ENCODE measurements at regions not wholly inside any gene's neighbourhood (a gene's known extent, or its start where the extent isn't known, plus 50 kb on each side); places are given as distances from the start of the nearest gene placed in this dataset.
A peak's percentile ranks its signal among the peaks of the same experiment; 100 is the strongest.

GRCh38 chr3:101939361-101940049 lies 90.2 kb downstream of the NFKBIZ start:
- DNase-seq (ENCODE audit: low read depth in 1 of 2, low spot score in 1 of 2): no peak
- in situ Hi-C loops (cut with HindIII; ENCODE audit: low pct_unique_long_range_greater_than_20kb, low sequenced_read_pairs): no loop called here
- no peak for TF ChIP-seq JUND (IDR thresholded peaks at IDR 0.05; ENCODE audit: low read depth)

GRCh38 chr3:101940521-101941317 lies 91.4 kb downstream of the NFKBIZ start:
- TF ChIP-seq JUND (IDR thresholded peaks at IDR 0.05; ENCODE audit: low read depth): no peak
- in situ Hi-C loops (cut with HindIII; ENCODE audit: low pct_unique_long_range_greater_than_20kb, low sequenced_read_pairs): no loop called here
- DNase-seq (ENCODE audit: low read depth in 1 of 2, low spot score in 1 of 2): no peak

- no peak for TF ChIP-seq JUND (IDR thresholded peaks at IDR 0.05; ENCODE audit: low read depth)
- in situ Hi-C loops (cut with HindIII; ENCODE audit: low pct_unique_long_range_greater_than_20kb, low sequenced_read_pairs): no loop called here
These were observed 92.2 kb downstream of the NFKBIZ start for GRCh38 chr3:101941318-101942040.

GRCh38 chr3:101942356-101942755 lies 93.0 kb downstream of the NFKBIZ start:
- no peak for TF ChIP-seq JUND (IDR thresholded peaks at IDR 0.05; ENCODE audit: low read depth)
- no peak for DNase-seq (ENCODE audit: low read depth in 1 of 2, low spot score in 1 of 2)
- in situ Hi-C loops (cut with HindIII; ENCODE audit: low pct_unique_long_range_greater_than_20kb, low sequenced_read_pairs): no loop called here

More at GRCh38 chr3:101941318-101942040, 92.2 kb downstream of the NFKBIZ start:
- DNase-seq (ENCODE audit: low read depth in 1 of 2, low spot score in 1 of 2): no peak

GRCh38 chr3:101943029-101943428 lies 93.7 kb downstream of the NFKBIZ start:
- no peak for DNase-seq (ENCODE audit: low read depth in 1 of 2, low spot score in 1 of 2)
- in situ Hi-C loops (cut with HindIII; ENCODE audit: low pct_unique_long_range_greater_than_20kb, low sequenced_read_pairs): no loop called here
- no peak for TF ChIP-seq JUND (IDR thresholded peaks at IDR 0.05; ENCODE audit: low read depth)

- no peak for TF ChIP-seq JUND (IDR thresholded peaks at IDR 0.05; ENCODE audit: low read depth)
- in situ Hi-C loops (cut with HindIII; ENCODE audit: low pct_unique_long_range_greater_than_20kb, low sequenced_read_pairs): no loop called here
- DNase-seq (ENCODE audit: low read depth in 1 of 2, low spot score in 1 of 2): no peak
These were observed 95.0 kb downstream of the NFKBIZ start for GRCh38 chr3:101944308-101944707.

GRCh38 chr3:101945980-101946379 lies 96.7 kb downstream of the NFKBIZ start:
- no peak for TF ChIP-seq JUND (IDR thresholded peaks at IDR 0.05; ENCODE audit: low read depth)
- in situ Hi-C loops (cut with HindIII; ENCODE audit: low pct_unique_long_range_greater_than_20kb, low sequenced_read_pairs): no loop called here
- no peak for DNase-seq (ENCODE audit: low read depth in 1 of 2, low spot score in 1 of 2)

- in situ Hi-C loops (cut with HindIII; ENCODE audit: low pct_unique_long_range_greater_than_20kb, low sequenced_read_pairs): no loop called here
These were observed 97.6 kb downstream of the NFKBIZ start for GRCh38 chr3:101946906-101947305.

GRCh38 chr3:101950510-101950909 lies 101.2 kb downstream of the NFKBIZ start:
- in situ Hi-C loops (cut with HindIII; ENCODE audit: low pct_unique_long_range_greater_than_20kb, low sequenced_read_pairs): no loop called here
- DNase-seq (ENCODE audit: low read depth in 1 of 2, low spot score in 1 of 2): no peak
- TF ChIP-seq JUND (IDR thresholded peaks at IDR 0.05; ENCODE audit: low read depth): no peak

More at GRCh38 chr3:101946906-101947305, 97.6 kb downstream of the NFKBIZ start:
- no peak for TF ChIP-seq JUND (IDR thresholded peaks at IDR 0.05; ENCODE audit: low read depth)
- no peak for DNase-seq (ENCODE audit: low read depth in 1 of 2, low spot score in 1 of 2)

- peak; percentile 48 to 89 for DNase-seq (ENCODE audit: low read depth in 1 of 2, low spot score in 1 of 2)
These were observed 101.8 kb downstream of the NFKBIZ start for GRCh38 chr3:101950985-101951733.

GRCh38 chr3:101954361-101954760 lies 105.0 kb downstream of the NFKBIZ start:
- TF ChIP-seq JUND (IDR thresholded peaks at IDR 0.05; ENCODE audit: low read depth): no peak
- in situ Hi-C loops (cut with HindIII; ENCODE audit: low pct_unique_long_range_greater_than_20kb, low sequenced_read_pairs): no loop called here
- no peak for DNase-seq (ENCODE audit: low read depth in 1 of 2, low spot score in 1 of 2)

More at GRCh38 chr3:101950985-101951733, 101.8 kb downstream of the NFKBIZ start:
- in situ Hi-C loops (cut with HindIII; ENCODE audit: low pct_unique_long_range_greater_than_20kb, low sequenced_read_pairs): no loop called here
- no peak for TF ChIP-seq JUND (IDR thresholded peaks at IDR 0.05; ENCODE audit: low read depth)

GRCh38 chr3:101954936-101955335 lies 105.6 kb downstream of the NFKBIZ start:
- no peak for TF ChIP-seq JUND (IDR thresholded peaks at IDR 0.05; ENCODE audit: low read depth)
- in situ Hi-C loops (cut with HindIII; ENCODE audit: low pct_unique_long_range_greater_than_20kb, low sequenced_read_pairs): no loop called here
- no peak for DNase-seq (ENCODE audit: low read depth in 1 of 2, low spot score in 1 of 2)
